ENCODE measurements at regions not wholly inside any gene's neighbourhood (a gene's known extent, or its start where the extent isn't known, plus 50 kb on each side); places are given as distances from the start of the nearest gene placed in this dataset.

DNA sequence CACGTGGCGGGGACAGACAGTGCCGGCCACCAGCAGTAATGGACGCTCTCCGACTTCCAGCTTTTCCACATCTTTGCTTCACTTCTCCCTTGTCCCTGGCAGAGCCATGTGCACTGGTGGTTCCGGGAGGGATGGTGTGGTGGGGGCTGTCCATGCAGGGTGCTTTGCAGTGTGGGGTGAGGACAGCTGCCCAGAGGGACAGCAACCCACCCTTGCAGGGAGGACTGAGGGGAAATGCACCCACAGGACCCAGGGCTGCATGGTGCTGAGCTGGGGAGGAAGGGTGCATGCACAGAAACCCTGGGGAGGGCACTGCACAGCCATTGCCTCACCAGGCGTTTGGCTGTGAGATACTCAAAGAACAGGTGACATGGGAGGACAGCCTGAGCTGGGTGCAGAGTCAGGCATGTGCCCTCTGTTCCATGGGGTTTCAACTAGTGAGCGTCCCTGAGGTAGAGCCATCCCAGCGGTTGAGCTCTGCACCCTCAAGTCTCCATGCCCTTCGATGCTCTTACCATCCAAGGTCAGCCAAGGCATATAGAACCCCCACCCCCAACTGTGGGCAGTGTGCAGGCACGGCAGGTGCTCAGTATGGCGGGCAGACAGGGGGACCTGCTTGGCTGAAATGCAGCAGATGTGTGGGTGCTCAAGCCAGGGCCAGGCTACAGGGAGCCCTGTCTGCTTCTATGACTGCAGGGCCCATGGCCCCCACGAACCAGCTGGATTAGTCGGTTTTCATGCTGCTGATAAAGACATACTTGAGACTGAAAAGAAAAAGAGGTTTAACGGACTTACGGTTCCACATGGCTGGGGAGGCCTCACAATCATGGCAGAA is 239.7 kb downstream of the TTLL2 start:
- TF ChIP-seq, protein P1, sequence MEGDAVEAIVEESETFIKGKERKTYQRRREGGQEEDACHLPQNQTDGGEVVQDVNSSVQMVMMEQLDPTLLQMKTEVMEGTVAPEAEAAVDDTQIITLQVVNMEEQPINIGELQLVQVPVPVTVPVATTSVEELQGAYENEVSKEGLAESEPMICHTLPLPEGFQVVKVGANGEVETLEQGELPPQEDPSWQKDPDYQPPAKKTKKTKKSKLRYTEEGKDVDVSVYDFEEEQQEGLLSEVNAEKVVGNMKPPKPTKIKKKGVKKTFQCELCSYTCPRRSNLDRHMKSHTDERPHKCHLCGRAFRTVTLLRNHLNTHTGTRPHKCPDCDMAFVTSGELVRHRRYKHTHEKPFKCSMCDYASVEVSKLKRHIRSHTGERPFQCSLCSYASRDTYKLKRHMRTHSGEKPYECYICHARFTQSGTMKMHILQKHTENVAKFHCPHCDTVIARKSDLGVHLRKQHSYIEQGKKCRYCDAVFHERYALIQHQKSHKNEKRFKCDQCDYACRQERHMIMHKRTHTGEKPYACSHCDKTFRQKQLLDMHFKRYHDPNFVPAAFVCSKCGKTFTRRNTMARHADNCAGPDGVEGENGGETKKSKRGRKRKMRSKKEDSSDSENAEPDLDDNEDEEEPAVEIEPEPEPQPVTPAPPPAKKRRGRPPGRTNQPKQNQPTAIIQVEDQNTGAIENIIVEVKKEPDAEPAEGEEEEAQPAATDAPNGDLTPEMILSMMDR (conservative IDR thresholded peaks at IDR 0.05; ENCODE audit: low read depth, low read length), result no peak
- no peak for TF ChIP-seq EZH2 (IDR thresholded peaks at IDR 0.05; ENCODE audit: low read length, unreplicated experiment)
- no peak for TF ChIP-seq EZH2phosphoT487 (IDR thresholded peaks at IDR 0.05; ENCODE audit: borderline replicate concordance, low read length)
